ENCODE measurements at regions not wholly inside any gene's neighbourhood (a gene's known extent, or its start where the extent isn't known, plus 50 kb on each side); places are given as distances from the start of the nearest gene placed in this dataset.

- peak in 8 of 14 experiments; percentile 7 to 85 (median 24) for DNase-seq
- Mint-ChIP-seq H3K4me3 (no peak overlapping the region), H3K9me3 (no peaks in the 10 kb centered on the region), H3K27ac (no peak overlapping the region), H3K27me3 (no peaks in the 10 kb centered on the region), H3K36me3 (ENCODE audit: low read depth) (no peaks in the 10 kb centered on the region), H3K4me1 (ENCODE audit: low read depth) (peaks cover 7% of the 10 kb centered on the region)
- no peaks in the 10 kb centered on the region for H3K36me3 ChIP-seq (ENCODE audit: insufficient read depth, low read length)
- TF ChIP-seq CTCF (IDR thresholded peaks at IDR 0.05), result no peak
- intact Hi-C loops (cut with DNase I, micrococcal nuclease), result loop anchor here (1.0 to 5.0 kb wide), 8 partner anchors 10 to 247 kb away; a partner anchor contains a TSS
- H3K27ac ChIP-seq (ENCODE audit: low read depth in 1 of 2, low read length in 2 of 2), result peak overlapping the region; percentile 75 to 84
- no peaks in the 10 kb centered on the region for H3K27me3 ChIP-seq (ENCODE audit: control insufficient read depth in 1 of 2, insufficient read depth in 2 of 2, low read length in 2 of 2)
- peak overlapping the region; percentile 59 for H3K4me3 ChIP-seq (ENCODE audit: low read length)
- peaks cover 28% of the 10 kb centered on the region for H3K4me1 ChIP-seq (ENCODE audit: insufficient read depth, low read length)
- ATAC-seq (ENCODE audit: poor library complexity), result peak; percentile 16
- ChIA-PET CTCF (interaction anchor here (0.9 to 5.6 kb wide), 10 partner anchors 11 to 853 kb away, joined by 3 to 27 read pairs (median 4); a partner anchor contains a TSS), POLR2A (interaction anchor here (0.6 to 8.4 kb wide), 61 partner anchors 10 to 1620 kb away, joined by 3 to 463 read pairs (median 10); partner anchors contain the start of gene HMGN4)
- peaks cover 0 to 4% of the 10 kb centered on the region in 2 experiments for H3K9me3 ChIP-seq (ENCODE audit: control insufficient read depth in 1 of 2, insufficient read depth in 1 of 2, low read length in 2 of 2)
These were observed 91.1 kb upstream of the BTN3A2 start for GRCh38 chr6:26273673-26274588.

GRCh38 chr6:26275663-26276062, 89.3 kb upstream of the BTN3A2 start:
- ATAC-seq (ENCODE audit: poor library complexity) (no peak), DNase-seq (no peak)
- Histone ChIP-seq H3K27ac (ENCODE audit: low read depth in 1 of 2, low read length in 2 of 2) (no peak overlapping the region), H3K9me3 (ENCODE audit: control insufficient read depth in 1 of 2, insufficient read depth in 1 of 2, low read length in 2 of 2) (peaks cover 0 to 4% of the 10 kb centered on the region in 2 experiments), H3K4me1 (ENCODE audit: insufficient read depth, low read length) (peaks cover 25% of the 10 kb centered on the region), H3K4me3 (ENCODE audit: low read length) (no peak overlapping the region), H3K27me3 (ENCODE audit: control insufficient read depth in 1 of 2, insufficient read depth in 2 of 2, low read length in 2 of 2) (no peaks in the 10 kb centered on the region), H3K36me3 (ENCODE audit: insufficient read depth, low read length) (no peaks in the 10 kb centered on the region)
- Mint-ChIP-seq H3K36me3 (ENCODE audit: low read depth) (no peaks in the 10 kb centered on the region), H3K27ac (no peak overlapping the region), H3K9me3 (no peaks in the 10 kb centered on the region), H3K27me3 (no peaks in the 10 kb centered on the region), H3K4me3 (no peak overlapping the region), H3K4me1 (ENCODE audit: low read depth) (peaks cover 7% of the 10 kb centered on the region)
- no peak for TF ChIP-seq CTCF (IDR thresholded peaks at IDR 0.05)
- CTCF ChIA-PET, result interaction anchor here (0.8 kb wide), 1 partner anchor 55 kb away, joined by 3 read pairs; no protein-coding TSS in a partner anchor
- POLR2A ChIA-PET, result interaction anchor here (3.5 to 8.4 kb wide), 10 partner anchors 8 to 150 kb away, joined by 36 to 463 read pairs (median 145); a partner anchor contains a TSS
- intact Hi-C loops (cut with DNase I, micrococcal nuclease), result no loop called here

- H3K4me3 ChIP-seq (ENCODE audit: low read length), result no peak overlapping the region
- no peaks in the 10 kb centered on the region for H3K36me3 ChIP-seq (ENCODE audit: insufficient read depth, low read length)
- no peaks in the 10 kb centered on the region for H3K27me3 ChIP-seq (ENCODE audit: control insufficient read depth in 1 of 2, insufficient read depth in 2 of 2, low read length in 2 of 2)
- DNase-seq, result no peak
- no peaks in the 10 kb centered on the region for H3K36me3 Mint-ChIP-seq (ENCODE audit: low read depth)
- H3K4me1 Mint-ChIP-seq (ENCODE audit: low read depth), result no peaks in the 10 kb centered on the region
- intact Hi-C loops (cut with DNase I, micrococcal nuclease), result no loop called here
- TF ChIP-seq CTCF (IDR thresholded peaks at IDR 0.05), result no peak
- no peak overlapping the region for H3K27ac Mint-ChIP-seq
- peaks cover 13% of the 10 kb centered on the region for H3K4me1 ChIP-seq (ENCODE audit: insufficient read depth, low read length)
- H3K27me3 Mint-ChIP-seq, result no peaks in the 10 kb centered on the region
- H3K4me3 Mint-ChIP-seq, result no peak overlapping the region
- peaks cover 0 to 4% of the 10 kb centered on the region in 2 experiments for H3K9me3 ChIP-seq (ENCODE audit: control insufficient read depth in 1 of 2, insufficient read depth in 1 of 2, low read length in 2 of 2)
- no peak for ATAC-seq (ENCODE audit: poor library complexity)
- H3K27ac ChIP-seq (ENCODE audit: low read depth in 1 of 2, low read length in 2 of 2), result no peak overlapping the region
- POLR2A ChIA-PET, result interaction anchor here (0.6 to 8.2 kb wide), 5 partner anchors 26 to 1191 kb away, joined by 3 to 463 read pairs (median 3); a partner anchor contains a TSS
- CTCF ChIA-PET, result no interaction called here
- H3K9me3 Mint-ChIP-seq, result no peaks in the 10 kb centered on the region
These were observed 88.0 kb upstream of the BTN3A2 start for GRCh38 chr6:26276841-26277648.

Measured in CD4-positive, alpha-beta T cell (primary cell).